HG03558 (cell line): ENCODE measurements at regions not wholly inside any gene's neighbourhood (a gene's known extent, or its start where the extent isn't known, plus 50 kb on each side); places are given as distances from the start of the nearest gene placed in this dataset.

Experiments
- ATAC-seq: cut with Tn5 transposase; IDR thresholded peaks from one replicate; pipeline ENCODE4 v1.9.1; 2021; ENCODE audit warnings: moderate number of reproducible peaks; ENCODE audit not compliant: unreplicated experiment; ENCODE audit errors: extremely low read depth

GRCh38 chr5:88405783-88406182, 137.1 kb upstream of the TMEM161B start:
- ATAC-seq = no peak

GRCh38 chr5:88404405-88404804, 135.8 kb upstream of the TMEM161B start:
- no peak for ATAC-seq

- no peak for ATAC-seq
Observed at GRCh38 chr5:88401686-88402085, 133.0 kb upstream of the TMEM161B start.

GRCh38 chr5:88401228-88401627, 132.6 kb upstream of the TMEM161B start:
- no peak for ATAC-seq

- no peak for ATAC-seq
Observed at GRCh38 chr5:88399561-88399960, 130.9 kb upstream of the TMEM161B start.

GRCh38 chr5:88398316-88398715, 129.7 kb upstream of the TMEM161B start:
- ATAC-seq = no peak

GRCh38 chr5:88396751-88397281, 128.2 kb upstream of the TMEM161B start:
- no peak for ATAC-seq

- ATAC-seq = no peak
Observed at GRCh38 chr5:88396000-88396535, 127.4 kb upstream of the TMEM161B start.

- ATAC-seq = no peak
Observed at GRCh38 chr5:88395264-88395663, 126.6 kb upstream of the TMEM161B start.

- no peak for ATAC-seq
Observed at GRCh38 chr5:88394536-88395175, 126.0 kb upstream of the TMEM161B start.

GRCh38 chr5:88393716-88394535, 125.3 kb upstream of the TMEM161B start:
- no peak for ATAC-seq

GRCh38 chr5:88393042-88393441, 124.4 kb upstream of the TMEM161B start:
- ATAC-seq = no peak

GRCh38 chr5:88391991-88392390, 123.3 kb upstream of the TMEM161B start:
- no peak for ATAC-seq

- ATAC-seq = no peak
Observed at GRCh38 chr5:88391116-88391515, 122.5 kb upstream of the TMEM161B start.

- no peak for ATAC-seq
Observed at GRCh38 chr5:88390481-88390880, 121.8 kb upstream of the TMEM161B start.

- no peak for ATAC-seq
Observed at GRCh38 chr5:88390096-88390441, 121.4 kb upstream of the TMEM161B start.

- ATAC-seq = no peak
Observed at GRCh38 chr5:88389338-88390095, 120.9 kb upstream of the TMEM161B start.

- ATAC-seq = no peak
Observed at GRCh38 chr5:88388476-88389337, 120.1 kb upstream of the TMEM161B start.

- no peak for ATAC-seq
Observed at GRCh38 chr5:88384886-88385285, 116.2 kb upstream of the TMEM161B start.

GRCh38 chr5:88380332-88380731, 111.7 kb upstream of the TMEM161B start:
- no peak for ATAC-seq
